Activated CD4-positive, alpha-beta memory T cell treated with anti-CD3 and anti-CD28 coated beads for 36 hours (primary cell): ENCODE measurements at regions not wholly inside any gene's neighbourhood (a gene's known extent, or its start where the extent isn't known, plus 50 kb on each side); places are given as distances from the start of the nearest gene placed in this dataset.

ENCODE experiments used
- CTCF ChIA-PET: fragments of 350-600 bp; sonication (Branson Sonifier 250); formaldehyde crosslinking; loops from one replicate; lab custom pipeline; 2021; ENCODE audit warnings: antibody characterized with exemption, inconsistent platforms; lab: Charles Lee
- POLR2A ChIA-PET: fragments of 350-600 bp; sonication (Branson Sonifier 250); formaldehyde crosslinking; loops from one replicate; lab custom pipeline; 2021; ENCODE audit warnings: antibody characterized with exemption; lab: Charles Lee
- DNase-seq: peaks from one replicate; pipeline ENCODE4 v3.0.0-alpha.2; 2020
- H3K27ac Mint-ChIP-seq: one replicate; pipeline ENCODE4 v1.8.0; 2021; ENCODE audit warnings: mixed read lengths
- H3K27me3 Mint-ChIP-seq: one replicate; pipeline ENCODE4 v1.8.0; 2021; ENCODE audit warnings: mixed read lengths
- H3K36me3 Mint-ChIP-seq: one replicate; pipeline ENCODE4 v1.8.0; 2021; ENCODE audit warnings: mixed read lengths
- H3K4me1 Mint-ChIP-seq: one replicate; pipeline ENCODE4 v1.8.0; 2021; ENCODE audit warnings: low read depth, mixed read lengths
- H3K4me3 Mint-ChIP-seq: one replicate; pipeline ENCODE4 v1.8.0; 2021; ENCODE audit warnings: mild to moderate bottlenecking, mixed read lengths
- H3K9me3 Mint-ChIP-seq: one replicate; pipeline ENCODE4 v1.8.0; 2021; ENCODE audit warnings: mixed read lengths
- intact Hi-C: fragments of 100-400 bp; cut with micrococcal nuclease; formaldehyde crosslinking; loops from one replicate; pipeline ENCODE4 v1.15.1; 2023

DNA sequence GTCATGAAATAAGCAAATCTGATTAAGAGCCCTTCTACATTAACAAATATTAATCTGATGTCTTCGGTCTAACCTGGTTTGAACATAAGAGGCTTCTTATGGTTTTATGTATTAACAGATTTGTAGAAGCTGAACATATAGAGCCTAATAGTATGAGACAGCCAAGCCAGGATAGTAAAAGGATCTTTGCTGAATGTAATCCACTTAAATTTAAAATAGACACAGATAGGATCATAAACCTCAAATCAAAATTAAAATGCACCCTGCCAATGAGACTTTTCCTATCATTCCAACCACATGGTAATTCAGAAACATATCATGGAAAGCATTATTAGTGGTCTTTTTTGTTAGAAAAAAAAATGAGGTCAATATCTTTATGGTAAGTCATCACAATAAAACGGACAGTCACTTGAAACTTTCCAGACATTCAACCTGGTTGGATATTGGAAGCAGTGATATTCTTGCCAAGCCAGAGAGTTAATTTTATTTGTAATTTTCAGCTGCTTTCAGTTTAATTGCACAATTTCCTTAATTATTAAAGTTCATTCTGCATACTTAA lies 606.9 kb upstream of the SALL1 start:
- no peaks in the 10 kb centered on the region for H3K36me3 Mint-ChIP-seq
- intact Hi-C loops: no loop called here
- no peak for DNase-seq
- no peaks in the 10 kb centered on the region for H3K4me1 Mint-ChIP-seq
- H3K9me3 Mint-ChIP-seq: peaks cover 2% of the 10 kb centered on the region
- H3K27ac Mint-ChIP-seq: no peak overlapping the region
- H3K4me3 Mint-ChIP-seq: no peak overlapping the region
- POLR2A ChIA-PET: no interaction called here
- peaks cover 3% of the 10 kb centered on the region for H3K27me3 Mint-ChIP-seq
- CTCF ChIA-PET: no interaction called here

DNA sequence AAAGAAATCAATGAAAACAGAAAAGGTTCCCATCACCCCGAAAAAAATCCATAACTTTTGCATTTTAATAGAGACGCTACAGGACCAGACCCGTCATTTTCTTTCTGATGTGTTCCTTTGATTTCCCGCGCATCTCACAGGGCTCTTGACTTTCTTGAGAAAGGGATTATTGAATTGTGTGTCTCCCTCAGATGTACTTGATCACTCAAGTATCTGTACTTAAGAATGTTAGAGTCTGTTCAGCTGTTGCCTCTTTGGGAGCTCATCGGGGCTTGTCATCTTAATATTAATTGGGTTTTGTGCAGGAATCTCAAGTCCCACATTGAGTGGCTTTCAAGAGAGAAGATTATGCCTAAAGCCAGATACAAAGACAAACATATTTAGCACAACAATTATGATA lies 606.4 kb upstream of the SALL1 start:
- Mint-ChIP-seq H3K27ac (no peak overlapping the region), H3K4me1 (no peaks in the 10 kb centered on the region), H3K4me3 (no peak overlapping the region), H3K9me3 (peaks cover 2% of the 10 kb centered on the region), H3K27me3 (peaks cover 3% of the 10 kb centered on the region), H3K36me3 (no peaks in the 10 kb centered on the region)
- intact Hi-C loops: no loop called here
- no peak for DNase-seq
- CTCF ChIA-PET: no interaction called here
- POLR2A ChIA-PET: no interaction called here

DNA sequence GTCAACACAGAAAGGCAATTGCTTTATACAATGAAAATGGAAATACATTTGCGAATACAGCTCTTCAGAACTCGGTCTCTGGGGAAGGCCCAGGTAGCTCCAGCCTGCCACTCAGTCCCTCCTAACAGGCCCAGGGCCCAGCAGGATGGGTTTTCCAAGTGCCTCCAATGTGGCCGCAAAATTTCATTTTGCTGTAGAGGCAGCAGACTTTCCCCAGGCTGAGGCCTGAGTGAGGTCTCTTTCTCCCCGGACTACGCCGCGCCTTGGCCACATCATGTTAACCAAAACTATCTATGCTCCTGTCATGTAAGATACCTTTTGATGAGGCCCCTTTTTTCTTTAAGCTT lies 606.0 kb upstream of the SALL1 start:
- Mint-ChIP-seq H3K9me3 (peaks cover 2% of the 10 kb centered on the region), H3K4me1 (no peaks in the 10 kb centered on the region), H3K27ac (no peak overlapping the region), H3K36me3 (no peaks in the 10 kb centered on the region), H3K4me3 (no peak overlapping the region), H3K27me3 (peaks cover 2% of the 10 kb centered on the region)
- CTCF ChIA-PET: no interaction called here
- intact Hi-C loops: no loop called here
- no peak for DNase-seq
- POLR2A ChIA-PET: no interaction called here

DNA sequence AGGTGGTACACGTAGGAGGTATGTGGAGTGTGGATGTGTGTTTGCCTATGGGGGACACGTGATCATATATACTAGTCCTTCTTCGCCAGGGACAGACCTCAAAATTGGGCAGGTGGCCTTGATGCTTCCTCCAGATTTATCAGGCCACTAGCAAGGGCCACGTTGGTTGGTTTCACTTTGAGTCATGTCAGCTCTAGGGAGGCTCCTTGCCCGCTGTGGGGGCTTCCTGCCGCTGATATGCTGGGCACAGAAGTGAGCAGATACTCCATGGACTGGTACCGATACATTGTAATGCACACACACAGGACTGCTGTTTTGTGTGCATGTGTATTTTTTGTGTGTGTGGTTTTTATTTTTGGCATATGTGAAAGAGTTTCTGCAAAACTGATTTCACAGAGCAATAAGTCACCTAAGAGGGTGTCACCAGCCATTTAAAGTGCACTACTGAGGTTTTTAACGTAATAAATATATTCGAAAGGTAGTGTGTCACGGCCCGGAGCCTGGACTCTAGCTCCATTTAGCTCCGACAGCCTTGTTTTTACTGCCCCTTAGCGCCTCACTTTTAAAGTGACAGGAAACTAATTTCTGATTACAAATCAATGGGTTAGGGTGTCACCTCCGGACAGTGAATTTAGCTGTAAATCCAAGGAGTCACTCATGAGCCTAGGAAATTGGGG lies 605.5 kb upstream of the SALL1 start:
- Mint-ChIP-seq H3K36me3 (no peaks in the 10 kb centered on the region), H3K4me3 (no peak overlapping the region), H3K27me3 (no peaks in the 10 kb centered on the region), H3K4me1 (no peaks in the 10 kb centered on the region), H3K27ac (no peak overlapping the region), H3K9me3 (peaks cover 2% of the 10 kb centered on the region)
- intact Hi-C loops: no loop called here
- POLR2A ChIA-PET: no interaction called here
- DNase-seq: no peak
- CTCF ChIA-PET: no interaction called here

DNA sequence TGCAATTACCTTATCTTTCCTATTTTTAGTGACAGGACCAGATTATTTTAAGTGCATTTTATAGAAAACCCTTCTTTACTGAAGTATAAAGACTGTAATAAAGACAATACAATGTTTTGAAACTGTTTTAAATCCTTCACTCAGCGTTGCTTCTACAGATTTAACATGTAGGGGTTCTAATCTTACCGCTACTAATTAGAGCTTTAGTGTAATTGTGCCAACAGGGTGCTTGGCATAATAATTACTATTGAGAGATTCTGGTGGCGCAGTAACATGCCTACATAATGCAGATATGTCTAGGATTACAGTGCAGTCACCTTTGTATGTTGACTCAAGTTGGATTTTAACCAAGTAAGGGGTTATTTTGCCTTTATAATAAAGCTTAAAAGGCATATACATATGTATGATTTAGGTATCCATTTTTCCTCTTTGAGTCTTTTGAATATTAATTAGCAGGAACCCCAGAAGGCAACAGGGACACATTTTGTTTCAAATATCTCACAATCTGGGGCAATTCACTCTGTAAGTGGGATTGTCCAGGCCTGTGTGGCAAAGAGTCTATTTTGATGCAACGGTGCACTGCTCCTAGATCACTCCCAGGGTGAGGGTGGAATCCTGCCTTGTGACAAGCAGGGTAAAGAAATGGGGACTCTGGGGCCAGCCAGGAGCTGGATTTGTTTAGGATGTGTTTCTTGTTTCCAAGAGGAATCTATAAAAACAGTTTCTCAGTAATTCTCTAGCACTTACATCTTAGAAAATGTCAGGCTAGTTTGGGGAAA lies 604.7 kb upstream of the SALL1 start:
- no peak for DNase-seq
- H3K9me3 Mint-ChIP-seq: peaks cover 2% of the 10 kb centered on the region

DNA sequence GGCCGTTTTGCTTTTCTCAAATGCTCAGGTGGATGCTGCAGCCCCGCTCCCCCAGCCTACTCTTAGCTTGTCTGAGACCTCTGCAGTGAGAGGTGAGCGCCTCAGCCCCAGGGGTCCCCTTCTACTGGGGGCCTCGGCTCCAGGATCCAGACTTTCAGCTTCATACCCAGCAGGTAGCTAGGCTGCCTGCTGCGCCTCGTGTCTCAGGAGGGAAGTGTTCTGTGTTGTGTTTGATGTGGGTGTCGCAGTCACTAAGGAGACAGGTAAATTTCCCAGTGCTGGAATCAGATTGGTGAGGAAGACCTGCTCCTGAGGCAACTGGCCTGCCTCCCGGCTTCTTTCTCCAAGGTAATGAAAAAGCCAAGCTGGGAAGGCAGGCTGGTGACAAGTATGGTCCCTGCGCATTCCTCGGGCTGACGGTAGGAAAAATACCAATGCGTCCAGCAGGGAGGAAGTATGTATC lies 604.0 kb upstream of the SALL1 start:
- POLR2A ChIA-PET: no interaction called here
- H3K9me3 Mint-ChIP-seq: peaks cover 2% of the 10 kb centered on the region
- no peak overlapping the region for H3K27ac Mint-ChIP-seq
- intact Hi-C loops: no loop called here
- H3K27me3 Mint-ChIP-seq: no peaks in the 10 kb centered on the region
- CTCF ChIA-PET: no interaction called here
- no peaks in the 10 kb centered on the region for H3K36me3 Mint-ChIP-seq
- DNase-seq: no peak
- H3K4me1 Mint-ChIP-seq: no peaks in the 10 kb centered on the region
- H3K4me3 Mint-ChIP-seq: no peak overlapping the region

More for the DNA sequence above, 604.7 kb upstream of the SALL1 start:
- Mint-ChIP-seq H3K27ac (no peak overlapping the region), H3K36me3 (no peaks in the 10 kb centered on the region), H3K4me3 (no peak overlapping the region), H3K27me3 (no peaks in the 10 kb centered on the region), H3K4me1 (no peaks in the 10 kb centered on the region)
- CTCF ChIA-PET: no interaction called here
- POLR2A ChIA-PET: no interaction called here
- intact Hi-C loops: no loop called here

DNA sequence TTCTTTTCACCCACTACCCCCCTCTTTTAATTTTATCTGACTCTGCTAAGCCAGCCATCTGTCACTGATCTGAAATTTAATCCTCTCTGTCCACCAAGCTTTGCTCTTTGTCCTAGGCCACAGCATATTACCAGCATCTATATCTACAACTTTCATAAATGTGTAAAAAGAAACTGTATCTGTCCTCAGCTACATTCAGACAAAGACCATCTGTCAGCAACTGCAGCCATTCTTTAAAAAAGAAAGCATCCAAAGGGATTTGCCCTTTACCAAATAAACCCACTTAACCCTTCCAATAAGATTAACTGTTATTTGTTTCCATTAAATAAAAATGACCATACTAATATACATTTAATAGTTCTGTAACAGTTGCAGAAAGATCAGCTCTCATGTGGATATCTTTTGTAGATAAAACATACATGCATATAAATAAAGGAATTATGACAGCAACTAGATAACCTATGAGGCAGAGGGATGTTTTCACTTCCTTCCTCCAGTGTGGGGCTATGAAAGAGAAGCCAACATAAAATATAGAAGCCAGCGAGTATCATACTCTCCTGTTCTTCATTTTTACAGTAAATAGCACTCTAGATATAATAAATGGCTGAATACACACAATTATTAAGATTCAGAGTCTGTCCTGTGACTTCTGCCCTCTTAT lies 602.5 kb upstream of the SALL1 start:
- Mint-ChIP-seq H3K4me3 (no peak overlapping the region), H3K27me3 (no peaks in the 10 kb centered on the region), H3K4me1 (no peaks in the 10 kb centered on the region), H3K9me3 (peaks cover 2% of the 10 kb centered on the region), H3K27ac (no peak overlapping the region), H3K36me3 (no peaks in the 10 kb centered on the region)
- intact Hi-C loops: no loop called here
- ChIA-PET CTCF (no interaction called here), POLR2A (no interaction called here)
- no peak for DNase-seq

DNA sequence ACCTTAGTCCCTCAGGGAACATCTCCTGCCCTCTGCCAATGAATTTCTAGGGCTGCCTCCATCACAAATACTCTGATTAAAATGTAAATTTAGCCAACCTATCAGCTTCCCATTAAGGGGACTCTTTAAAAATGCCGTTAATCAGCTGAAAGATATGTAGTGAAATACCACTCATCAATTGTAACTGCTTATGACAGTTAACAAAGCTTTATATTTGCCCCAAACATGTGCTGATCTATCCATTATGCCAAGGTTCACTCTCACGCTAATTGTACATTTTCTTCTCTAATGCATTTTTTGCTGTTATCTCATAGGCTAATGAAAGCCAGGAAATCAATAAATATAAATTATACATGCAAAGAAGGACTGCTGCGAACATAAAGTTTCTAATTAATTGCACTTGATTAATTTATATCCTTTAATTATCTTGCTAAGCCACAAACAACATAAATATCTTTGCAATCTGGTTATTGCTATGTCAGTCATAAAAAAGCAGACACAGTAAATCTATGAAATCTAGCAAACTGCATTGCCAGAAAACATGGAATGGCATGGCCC lies 601.4 kb upstream of the SALL1 start:
- no peak for DNase-seq
- intact Hi-C loops: no loop called here
- ChIA-PET CTCF (no interaction called here), POLR2A (no interaction called here)
- H3K27ac Mint-ChIP-seq: no peak overlapping the region
- H3K27me3 Mint-ChIP-seq: no peaks in the 10 kb centered on the region
- no peak overlapping the region for H3K4me3 Mint-ChIP-seq
- H3K9me3 Mint-ChIP-seq: peaks cover 2% of the 10 kb centered on the region
- no peaks in the 10 kb centered on the region for H3K36me3 Mint-ChIP-seq
- H3K4me1 Mint-ChIP-seq: no peaks in the 10 kb centered on the region

DNA sequence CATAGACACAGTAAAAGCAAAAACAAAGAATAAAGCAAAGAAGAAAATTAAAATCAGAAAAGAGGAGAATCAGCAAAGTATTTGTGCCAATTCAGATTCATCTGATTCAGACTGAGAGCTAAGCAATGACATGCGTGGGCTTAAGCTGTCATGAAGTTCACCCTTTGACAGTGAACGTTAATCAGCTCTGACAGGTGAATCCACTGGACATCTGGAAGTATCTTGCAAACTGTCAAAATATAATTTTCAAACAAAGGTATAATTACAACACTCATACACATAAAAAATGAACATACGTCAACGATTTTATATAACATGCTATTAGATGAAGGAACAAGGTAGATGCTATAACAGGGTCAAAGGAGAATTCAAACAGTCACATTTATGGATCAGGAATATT lies 596.3 kb upstream of the SALL1 start:
- no peaks in the 10 kb centered on the region for H3K4me1 Mint-ChIP-seq
- H3K4me3 Mint-ChIP-seq: no peak overlapping the region
- no peaks in the 10 kb centered on the region for H3K36me3 Mint-ChIP-seq
- peaks cover 14% of the 10 kb centered on the region for H3K9me3 Mint-ChIP-seq
- DNase-seq: no peak
- H3K27ac Mint-ChIP-seq: no peak overlapping the region
- H3K27me3 Mint-ChIP-seq: no peaks in the 10 kb centered on the region
- POLR2A ChIA-PET: no interaction called here
- CTCF ChIA-PET: no interaction called here
- intact Hi-C loops: no loop called here

DNA sequence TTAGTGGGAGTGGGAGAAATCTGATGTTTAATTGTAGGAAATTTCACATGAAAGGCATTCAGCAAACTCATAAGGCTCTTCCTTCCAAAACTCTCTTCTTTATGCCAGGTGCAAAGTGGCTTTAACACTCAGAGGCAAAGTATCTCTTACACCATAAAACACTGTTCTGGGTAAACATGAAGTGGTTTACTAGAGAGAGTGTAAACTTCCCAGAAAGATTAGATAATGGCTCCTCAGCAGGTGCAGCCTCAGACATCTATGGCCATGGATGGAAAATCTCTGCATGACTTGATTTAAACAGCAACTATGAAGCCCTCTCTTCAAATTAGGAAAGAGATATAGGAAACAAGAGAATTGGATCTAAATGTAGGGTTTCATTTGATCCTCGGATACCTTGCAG lies 583.1 kb upstream of the SALL1 start:
- Mint-ChIP-seq H3K27me3 (no peaks in the 10 kb centered on the region), H3K4me1 (no peaks in the 10 kb centered on the region), H3K9me3 (peaks cover 2% of the 10 kb centered on the region), H3K36me3 (no peaks in the 10 kb centered on the region), H3K4me3 (no peak overlapping the region), H3K27ac (no peak overlapping the region)
- intact Hi-C loops: no loop called here
- no peak for DNase-seq
- POLR2A ChIA-PET: no interaction called here
- CTCF ChIA-PET: no interaction called here

DNA sequence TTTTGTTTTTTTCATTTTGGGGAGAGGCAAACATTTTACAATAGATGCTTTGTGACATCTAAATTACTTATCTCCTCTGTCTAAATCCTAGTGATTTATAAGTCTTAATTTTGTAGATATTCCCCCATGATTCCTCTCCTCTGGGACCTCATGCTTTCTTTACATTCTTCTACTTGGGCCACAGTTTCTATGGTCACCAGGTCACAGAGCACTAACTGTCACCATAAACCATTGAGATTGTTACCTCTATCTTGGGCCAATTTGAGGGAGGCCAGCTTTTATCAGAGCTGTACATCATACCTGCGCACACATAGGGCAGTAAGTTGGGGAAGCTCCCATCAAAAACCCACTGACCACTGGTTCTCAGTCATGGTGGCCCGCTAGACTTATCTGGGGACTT lies 582.1 kb upstream of the SALL1 start:
- Mint-ChIP-seq H3K36me3 (no peaks in the 10 kb centered on the region), H3K27ac (no peak overlapping the region), H3K27me3 (no peaks in the 10 kb centered on the region), H3K9me3 (peaks cover 2% of the 10 kb centered on the region), H3K4me3 (no peak overlapping the region), H3K4me1 (no peaks in the 10 kb centered on the region)
- no peak for DNase-seq
- ChIA-PET CTCF (no interaction called here), POLR2A (no interaction called here)
- intact Hi-C loops: no loop called here

DNA sequence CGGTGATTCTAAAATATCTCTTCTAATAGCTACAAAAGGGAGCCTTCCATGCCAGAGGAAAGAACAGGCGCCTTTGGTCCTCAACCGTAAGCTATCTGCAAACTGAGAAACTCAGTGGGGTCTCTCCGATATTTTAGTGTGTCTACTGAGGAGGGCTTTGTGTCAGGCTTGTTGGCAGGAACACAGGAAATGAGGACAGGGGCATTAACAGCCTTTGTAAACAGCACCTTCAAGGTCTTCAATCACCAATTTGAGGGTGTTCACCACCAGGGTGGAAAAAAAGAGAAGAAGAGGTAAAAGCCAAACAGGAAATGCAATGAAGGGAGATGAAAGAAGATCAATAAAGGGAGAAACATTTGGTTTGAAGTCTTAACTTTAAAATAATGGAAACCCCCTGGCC lies 580.1 kb upstream of the SALL1 start:
- no peaks in the 10 kb centered on the region for H3K4me1 Mint-ChIP-seq
- no peaks in the 10 kb centered on the region for H3K36me3 Mint-ChIP-seq
- CTCF ChIA-PET: no interaction called here
- no peak overlapping the region for H3K27ac Mint-ChIP-seq
- POLR2A ChIA-PET: no interaction called here
- H3K9me3 Mint-ChIP-seq: peaks cover 2% of the 10 kb centered on the region
- intact Hi-C loops: no loop called here
- H3K27me3 Mint-ChIP-seq: no peaks in the 10 kb centered on the region
- no peak overlapping the region for H3K4me3 Mint-ChIP-seq
- DNase-seq: no peak
